ENCODE measurements at regions not wholly inside any gene's neighbourhood (a gene's known extent, or its start where the extent isn't known, plus 50 kb on each side); places are given as distances from the start of the nearest gene placed in this dataset.

- TF ChIP-seq EZH2phosphoT487 (IDR thresholded peaks at IDR 0.05; ENCODE audit: insufficient read depth, low read depth) (no peak), EZH2 (IDR thresholded peaks at IDR 0.05; ENCODE audit: insufficient read depth, poor library complexity, severe bottlenecking) (no peak)
These were observed 552.3 kb upstream of the CITED2 start for GRCh38 chr6:139926711-139927110.

All from GM23248 (cell line).